GM12891 (cell line): ENCODE measurements at regions not wholly inside any gene's neighbourhood (a gene's known extent, or its start where the extent isn't known, plus 50 kb on each side); places are given as distances from the start of the nearest gene placed in this dataset.

ENCODE experiments used
- POLR2A ChIP-seq: IDR thresholded peaks from 2 replicates; pipeline ENCODE4 v1.6.1; 2011; ENCODE audit warnings: low read depth, low read length, control low read depth
- POU2F2 ChIP-seq: IDR thresholded peaks from 2 replicates; pipeline ENCODE4 v1.6.1; 2011; ENCODE audit warnings: low read depth, mild to moderate bottlenecking, control low read depth, low read length, moderate library complexity
- TAF1 ChIP-seq: IDR thresholded peaks from 2 replicates; pipeline ENCODE4 v1.6.1; 2011; ENCODE audit warnings: low read depth, low read length, control low read depth

- no peak for TF ChIP-seq POLR2A
- no peak for TF ChIP-seq TAF1
- TF ChIP-seq POU2F2, result no peak
Observed at GRCh38 chr9:29981013-29981412, 2403.4 kb upstream of the ACO1 start.
